ACHN (cell line): ENCODE measurements at regions not wholly inside any gene's neighbourhood (a gene's known extent, or its start where the extent isn't known, plus 50 kb on each side); places are given as distances from the start of the nearest gene placed in this dataset.
A peak's percentile ranks its signal among the peaks of the same experiment; 100 is the strongest.

Source experiments
- DNase-seq: peaks from one replicate; pipeline ENCODE4 v3.0.0-alpha.2; 2015
- in situ Hi-C: cut with HindIII; loops from 2 replicates; pipeline ENCODE4 v1.10.0; 2017; ENCODE audit warnings: low sequenced_read_pairs, low pct_ligation_motif_present, low pct_unique_long_range_greater_than_20kb

- in situ Hi-C loops = no loop called here
- no peak for DNase-seq
Measured at GRCh38 chr10:4576206-4576605, 249.8 kb upstream of the AKR1E2 start.

GRCh38 chr10:4569151-4569550, 256.9 kb upstream of the AKR1E2 start:
- in situ Hi-C loops = no loop called here
- no peak for DNase-seq

- in situ Hi-C loops = no loop called here
- no peak for DNase-seq
Measured at GRCh38 chr10:4568731-4569130, 257.3 kb upstream of the AKR1E2 start.

GRCh38 chr10:4568086-4568485, 257.9 kb upstream of the AKR1E2 start:
- in situ Hi-C loops = no loop called here
- DNase-seq = no peak

- DNase-seq = no peak
- in situ Hi-C loops = no loop called here
Measured at GRCh38 chr10:4567637-4568036, 258.4 kb upstream of the AKR1E2 start.

- in situ Hi-C loops = no loop called here
- no peak for DNase-seq
Measured at GRCh38 chr10:4566011-4566410, 260.0 kb upstream of the AKR1E2 start.

GRCh38 chr10:4561296-4561695, 264.7 kb upstream of the AKR1E2 start:
- no peak for DNase-seq
- in situ Hi-C loops = no loop called here

- in situ Hi-C loops = no loop called here
- DNase-seq = no peak
Measured at GRCh38 chr10:4557469-4557868, 268.5 kb upstream of the AKR1E2 start.

- in situ Hi-C loops = no loop called here
- no peak for DNase-seq
Measured at GRCh38 chr10:4556527-4556926, 269.5 kb upstream of the AKR1E2 start.

GRCh38 chr10:4555920-4556319, 270.1 kb upstream of the AKR1E2 start:
- DNase-seq = no peak
- in situ Hi-C loops = no loop called here

GRCh38 chr10:4549139-4549653, 276.8 kb upstream of the AKR1E2 start:
- in situ Hi-C loops = no loop called here
- no peak for DNase-seq

- in situ Hi-C loops = no loop called here
- no peak for DNase-seq
Measured at GRCh38 chr10:4546931-4547330, 279.1 kb upstream of the AKR1E2 start.

GRCh38 chr10:4546500-4546899, 279.5 kb upstream of the AKR1E2 start:
- in situ Hi-C loops = no loop called here
- no peak for DNase-seq

- in situ Hi-C loops = no loop called here
- no peak for DNase-seq
Measured at GRCh38 chr10:4545062-4545461, 280.9 kb upstream of the AKR1E2 start.

GRCh38 chr10:4543938-4544533, 282.0 kb upstream of the AKR1E2 start:
- in situ Hi-C loops = no loop called here
- DNase-seq = no peak

GRCh38 chr10:4541292-4541691, 284.7 kb upstream of the AKR1E2 start:
- in situ Hi-C loops = no loop called here
- DNase-seq = peak; percentile 73

- no peak for DNase-seq
- in situ Hi-C loops = no loop called here
Measured at GRCh38 chr10:4538016-4538415, 288.0 kb upstream of the AKR1E2 start.

- no peak for DNase-seq
- in situ Hi-C loops = no loop called here
Measured at GRCh38 chr10:4535521-4535920, 290.5 kb upstream of the AKR1E2 start.

GRCh38 chr10:4533621-4534020, 292.4 kb upstream of the AKR1E2 start:
- in situ Hi-C loops = no loop called here
- no peak for DNase-seq

GRCh38 chr10:4532976-4533375, 293.0 kb upstream of the AKR1E2 start:
- DNase-seq = no peak
- in situ Hi-C loops = no loop called here

- no peak for DNase-seq
- in situ Hi-C loops = no loop called here
Measured at GRCh38 chr10:4532467-4532866, 293.5 kb upstream of the AKR1E2 start.
